ENCODE measurements at regions not wholly inside any gene's neighbourhood (a gene's known extent, or its start where the extent isn't known, plus 50 kb on each side); places are given as distances from the start of the nearest gene placed in this dataset.

GRCh38 chr4:127165971-127166370 lies 466.8 kb upstream of the INTU start:
- no peak overlapping the region for H3K4me2 ChIP-seq (ENCODE audit: unreplicated experiment)
- H3K36me3 ChIP-seq (ENCODE audit: low read depth), result no peaks in the 10 kb centered on the region
- no peaks in the 10 kb centered on the region for H3K27me3 ChIP-seq (replicated peaks; ENCODE audit: insufficient read depth)
- H3K9me3 ChIP-seq (ENCODE audit: low read depth), result peaks cover 2% of the 10 kb centered on the region
- in situ Hi-C loops (cut with MboI), result no loop called here
- no peaks in the 10 kb centered on the region for H4K20me1 ChIP-seq (ENCODE audit: insufficient read depth)
- H3K4me1 ChIP-seq (ENCODE audit: insufficient read depth), result peaks cover 16% of the 10 kb centered on the region
- 39 to 50% methylated on average over 1 of the region's 1 CpG for WGBS, 2 experiments (ENCODE audit: low coverage in 1 of 2, low lambda C conversion rate in 2 of 2, missing lambda C conversion rate in 2 of 2)
- peak; percentile 39 for DNase-seq
- no peak overlapping the region for H3K9ac ChIP-seq
- H3K4me3 ChIP-seq, result no peak overlapping the region
- no peaks in the 10 kb centered on the region for H3K79me2 ChIP-seq (ENCODE audit: insufficient read depth)
- no peaks in the 10 kb centered on the region for H3K9me2 ChIP-seq (ENCODE audit: insufficient read depth)
- no peak overlapping the region for H2AFZ ChIP-seq
- H3K27ac ChIP-seq, result no peak overlapping the region
- TF ChIP-seq EZH2 (IDR thresholded peaks at IDR 0.05; ENCODE audit: insufficient read depth, poor library complexity, severe bottlenecking) (no peak), EZH2phosphoT487 (IDR thresholded peaks at IDR 0.05; ENCODE audit: insufficient read depth, low read depth) (no peak)
- peaks cover 14% of the 10 kb centered on the region; the same call in 1 of the 2 replicates for H3F3A ChIP-seq (ENCODE audit: insufficient read depth)

DNA sequence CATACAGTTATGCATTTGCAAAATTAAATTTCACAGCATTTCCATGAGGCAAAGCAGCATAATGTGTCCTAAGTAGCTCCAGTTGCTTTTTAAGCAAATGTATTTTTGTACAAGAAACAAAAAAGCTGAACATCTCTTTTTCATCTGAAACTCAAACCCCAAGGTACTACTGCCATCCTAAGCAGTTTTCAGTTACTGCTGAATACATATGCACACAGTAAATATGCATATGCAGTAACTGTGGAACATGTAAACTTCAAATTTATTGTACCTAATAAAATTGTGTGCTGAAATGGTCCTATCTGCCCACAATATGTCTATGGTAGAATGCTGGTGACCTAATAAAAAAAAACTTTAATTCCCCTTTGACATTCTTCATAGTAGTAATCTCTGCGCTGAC lies 458.6 kb upstream of the INTU start:
- Histone ChIP-seq H3K9ac (no peak overlapping the region), H3K79me2 (ENCODE audit: insufficient read depth) (no peaks in the 10 kb centered on the region), H3K36me3 (ENCODE audit: low read depth) (no peaks in the 10 kb centered on the region), H3K9me2 (ENCODE audit: insufficient read depth) (no peaks in the 10 kb centered on the region), H3K4me1 (ENCODE audit: insufficient read depth) (no peaks in the 10 kb centered on the region), H3F3A (ENCODE audit: insufficient read depth) (no peaks in the 10 kb centered on the region), H2AFZ (no peak overlapping the region), H3K4me2 (ENCODE audit: unreplicated experiment) (no peak overlapping the region), H3K27me3 (replicated peaks; ENCODE audit: insufficient read depth) (no peaks in the 10 kb centered on the region), H3K4me3 (no peak overlapping the region), H3K27ac (no peak overlapping the region), H4K20me1 (ENCODE audit: insufficient read depth) (no peaks in the 10 kb centered on the region), H3K9me3 (ENCODE audit: low read depth) (no peaks in the 10 kb centered on the region)
- TF ChIP-seq EZH2phosphoT487 (IDR thresholded peaks at IDR 0.05; ENCODE audit: insufficient read depth, low read depth), result no peak
- no peak for TF ChIP-seq EZH2 (IDR thresholded peaks at IDR 0.05; ENCODE audit: insufficient read depth, poor library complexity, severe bottlenecking)
- WGBS, 2 experiments (ENCODE audit: low coverage in 1 of 2, low lambda C conversion rate in 2 of 2, missing lambda C conversion rate in 2 of 2), result 82 to 87% methylated on average over 1 of the region's 1 CpG
- no peak for DNase-seq
- in situ Hi-C loops (cut with MboI), result no loop called here

DNA sequence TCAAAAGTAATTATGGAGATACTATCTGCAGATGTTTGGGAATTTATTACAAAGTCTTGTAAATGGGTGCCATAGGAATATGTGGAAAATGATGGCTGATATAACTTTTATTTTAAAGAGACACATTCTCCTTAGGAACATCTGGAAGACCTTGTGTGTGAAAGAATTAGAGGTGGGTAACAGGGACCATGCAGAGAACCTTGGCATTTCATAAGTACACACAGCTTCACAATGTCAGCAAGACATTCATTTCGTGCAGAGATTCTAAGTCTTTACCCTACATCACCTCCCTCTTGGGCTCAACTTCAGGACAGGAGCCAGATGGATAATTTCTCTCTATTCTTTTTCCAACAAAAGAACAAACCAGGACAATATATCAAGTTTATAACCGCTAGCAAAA lies 458.1 kb upstream of the INTU start:
- Histone ChIP-seq H3K27ac (no peak overlapping the region), H3K4me1 (ENCODE audit: insufficient read depth) (no peaks in the 10 kb centered on the region), H3F3A (ENCODE audit: insufficient read depth) (no peaks in the 10 kb centered on the region), H3K9me3 (ENCODE audit: low read depth) (no peaks in the 10 kb centered on the region), H3K4me2 (ENCODE audit: unreplicated experiment) (no peak overlapping the region), H3K4me3 (no peak overlapping the region), H2AFZ (no peak overlapping the region), H3K79me2 (ENCODE audit: insufficient read depth) (no peaks in the 10 kb centered on the region), H3K9ac (no peak overlapping the region), H3K36me3 (ENCODE audit: low read depth) (no peaks in the 10 kb centered on the region), H3K9me2 (ENCODE audit: insufficient read depth) (no peaks in the 10 kb centered on the region), H4K20me1 (ENCODE audit: insufficient read depth) (no peaks in the 10 kb centered on the region), H3K27me3 (replicated peaks; ENCODE audit: insufficient read depth) (no peaks in the 10 kb centered on the region)
- in situ Hi-C loops (cut with MboI), result no loop called here
- TF ChIP-seq EZH2phosphoT487 (IDR thresholded peaks at IDR 0.05; ENCODE audit: insufficient read depth, low read depth) (no peak), EZH2 (IDR thresholded peaks at IDR 0.05; ENCODE audit: insufficient read depth, poor library complexity, severe bottlenecking) (no peak)
- DNase-seq, result no peak
- WGBS, 2 experiments (ENCODE audit: low coverage in 1 of 2, low lambda C conversion rate in 2 of 2, missing lambda C conversion rate in 2 of 2), result 65 to 66% methylated on average over 2 of the region's 2 CpGs

GRCh38 chr4:127179256-127180087 lies 453.3 kb upstream of the INTU start:
- in situ Hi-C loops (cut with MboI), result no loop called here
- no peak for TF ChIP-seq EZH2 (IDR thresholded peaks at IDR 0.05; ENCODE audit: insufficient read depth, poor library complexity, severe bottlenecking)
- TF ChIP-seq EZH2phosphoT487 (IDR thresholded peaks at IDR 0.05; ENCODE audit: insufficient read depth, low read depth), result no peak
- H3K9me3 ChIP-seq (ENCODE audit: low read depth), result no peaks in the 10 kb centered on the region
- no peaks in the 10 kb centered on the region for H3K36me3 ChIP-seq (ENCODE audit: low read depth)
- no peak overlapping the region for H3K9ac ChIP-seq
- H3K27ac ChIP-seq, result no peak overlapping the region
- no peak overlapping the region for H2AFZ ChIP-seq
- WGBS, 2 experiments (ENCODE audit: low coverage in 1 of 2, low lambda C conversion rate in 2 of 2, missing lambda C conversion rate in 2 of 2), result 53 to 60% methylated on average over 2 of the region's 2 CpGs
- H3K4me1 ChIP-seq (ENCODE audit: insufficient read depth), result no peaks in the 10 kb centered on the region
- no peak overlapping the region for H3K4me2 ChIP-seq (ENCODE audit: unreplicated experiment)
- no peaks in the 10 kb centered on the region for H3K79me2 ChIP-seq (ENCODE audit: insufficient read depth)
- H3K27me3 ChIP-seq (replicated peaks; ENCODE audit: insufficient read depth), result no peaks in the 10 kb centered on the region
- no peak for DNase-seq
- no peak overlapping the region for H3K4me3 ChIP-seq
- no peaks in the 10 kb centered on the region for H3K9me2 ChIP-seq (ENCODE audit: insufficient read depth)
- no peaks in the 10 kb centered on the region for H3F3A ChIP-seq (ENCODE audit: insufficient read depth)
- no peaks in the 10 kb centered on the region for H4K20me1 ChIP-seq (ENCODE audit: insufficient read depth)

All from GM23248 (cell line).